NT2/D1 (cell line): ENCODE measurements at regions not wholly inside any gene's neighbourhood (a gene's known extent, or its start where the extent isn't known, plus 50 kb on each side); places are given as distances from the start of the nearest gene placed in this dataset.

ENCODE experiments used
- DNase-seq: peaks from one replicate; pipeline ENCODE4 v3.0.0-alpha.2; 2011; ENCODE audit warnings: low read depth, low spot score
- H3K27me3 ChIP-seq: 2 replicates; pipeline ENCODE4 v1.6.0; 2011; ENCODE audit warnings: mild to moderate bottlenecking; ENCODE audit not compliant: insufficient read length, insufficient read depth
- H3K36me3 ChIP-seq: 2 replicates; pipeline ENCODE4 v1.6.1; 2011; ENCODE audit warnings: mild to moderate bottlenecking, low read length, mixed read lengths; ENCODE audit not compliant: insufficient read depth, insufficient read length
- H3K4me1 ChIP-seq: 2 replicates; pipeline ENCODE4 v1.5.1; 2011; ENCODE audit not compliant: insufficient read depth, insufficient read length
- H3K4me3 ChIP-seq: 2 replicates; pipeline ENCODE4 v1.5.1; 2011; ENCODE audit warnings: low read depth; ENCODE audit not compliant: insufficient read length
- H3K9ac ChIP-seq: 2 replicates; pipeline ENCODE4 v1.6.0; 2011; ENCODE audit warnings: low read depth; ENCODE audit not compliant: insufficient read length
- H3K9me3 ChIP-seq: 2 replicates; pipeline ENCODE4 v1.5.1; 2011; ENCODE audit warnings: mild to moderate bottlenecking, low read length; ENCODE audit not compliant: insufficient read depth
- SUZ12 ChIP-seq: IDR thresholded peaks from 2 replicates; pipeline ENCODE4 v1.6.1; 2011; ENCODE audit not compliant: insufficient read length, insufficient read depth; ENCODE audit errors: extremely low read depth
- YY1 ChIP-seq: IDR thresholded peaks from 2 replicates; pipeline ENCODE4 v1.6.1; 2011; ENCODE audit not compliant: insufficient read length, insufficient read depth
- ZNF274 ChIP-seq: IDR thresholded peaks from 2 replicates; pipeline ENCODE4 v1.6.1; 2011; ENCODE audit warnings: mild to moderate bottlenecking, low read depth, low read length

DNA sequence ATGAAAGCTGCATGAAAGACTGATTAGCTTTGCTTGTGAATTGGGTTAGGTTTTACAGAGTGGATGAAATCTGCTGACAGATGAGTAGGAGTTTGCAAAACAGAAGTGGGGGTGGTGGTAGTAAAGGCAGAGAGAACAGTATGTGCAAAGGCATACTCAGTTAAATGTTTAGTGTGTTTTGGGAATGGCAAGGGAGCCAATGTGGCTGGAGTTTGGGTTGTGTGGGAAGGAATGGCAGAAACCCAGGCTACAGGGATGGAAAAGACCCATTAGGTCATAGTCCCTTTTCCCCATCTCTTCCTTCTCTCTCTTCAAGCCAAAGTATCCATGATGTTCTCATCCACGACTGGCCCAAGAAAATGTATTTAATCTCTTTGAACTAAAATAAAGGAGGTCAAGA lies 362.2 kb upstream of the LYPLAL1 start:
- Histone ChIP-seq H3K9me3 (no peaks in the 10 kb centered on the region), H3K4me1 (no peaks in the 10 kb centered on the region), H3K27me3 (no peaks in the 10 kb centered on the region), H3K9ac (no peak overlapping the region), H3K36me3 (no peaks in the 10 kb centered on the region), H3K4me3 (no peak overlapping the region)
- no peak for DNase-seq
- TF ChIP-seq SUZ12 (no peak), YY1 (no peak), ZNF274 (no peak)

DNA sequence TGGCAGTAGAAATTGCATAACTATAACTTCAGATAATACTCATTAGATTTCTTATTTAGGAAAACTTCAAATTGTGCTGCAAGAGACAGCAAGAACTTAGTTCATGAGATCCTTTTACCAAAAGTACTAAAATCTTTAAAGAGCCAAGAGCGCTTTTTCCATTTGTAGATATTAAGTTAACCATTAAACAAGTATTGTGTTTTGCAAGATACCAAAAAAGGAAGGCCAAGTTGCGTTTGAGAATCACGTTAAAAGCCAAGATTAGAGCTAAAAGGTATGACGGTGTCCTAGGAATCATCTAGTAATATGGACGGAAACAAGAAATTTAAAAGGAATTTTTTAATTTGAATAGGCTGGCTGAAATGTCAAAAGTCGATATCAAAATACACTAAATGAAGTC lies 361.3 kb upstream of the LYPLAL1 start:
- no peak overlapping the region for H3K4me3 ChIP-seq
- no peaks in the 10 kb centered on the region for H3K9me3 ChIP-seq
- H3K36me3 ChIP-seq: no peaks in the 10 kb centered on the region
- TF ChIP-seq SUZ12: no peak
- TF ChIP-seq YY1: no peak
- TF ChIP-seq ZNF274: no peak
- no peak overlapping the region for H3K9ac ChIP-seq
- no peaks in the 10 kb centered on the region for H3K27me3 ChIP-seq
- no peak for DNase-seq
- H3K4me1 ChIP-seq: no peaks in the 10 kb centered on the region

DNA sequence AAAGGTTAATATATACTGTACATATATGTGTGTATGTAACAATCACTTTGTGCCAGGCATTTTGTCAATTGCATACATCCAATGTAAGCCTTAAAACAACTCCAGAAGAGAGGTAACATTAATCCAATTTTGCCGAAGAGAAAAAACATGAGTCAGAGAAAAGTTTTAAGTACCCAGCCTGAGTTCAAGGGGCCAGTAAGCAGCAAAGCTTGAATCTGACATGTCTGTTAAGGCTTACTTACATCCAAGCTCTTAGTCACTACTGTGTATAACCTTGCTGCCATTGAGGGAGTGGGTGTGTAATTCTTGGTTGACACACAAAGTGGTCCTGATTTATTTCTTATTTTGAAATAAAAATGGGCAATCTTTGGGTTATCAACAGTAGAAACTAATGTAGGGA lies 360.4 kb upstream of the LYPLAL1 start:
- Histone ChIP-seq H3K4me3 (no peak overlapping the region), H3K9ac (no peak overlapping the region), H3K4me1 (no peaks in the 10 kb centered on the region), H3K9me3 (no peaks in the 10 kb centered on the region), H3K36me3 (no peaks in the 10 kb centered on the region), H3K27me3 (no peaks in the 10 kb centered on the region)
- DNase-seq: no peak
- TF ChIP-seq YY1: no peak
- no peak for TF ChIP-seq ZNF274
- TF ChIP-seq SUZ12: no peak

DNA sequence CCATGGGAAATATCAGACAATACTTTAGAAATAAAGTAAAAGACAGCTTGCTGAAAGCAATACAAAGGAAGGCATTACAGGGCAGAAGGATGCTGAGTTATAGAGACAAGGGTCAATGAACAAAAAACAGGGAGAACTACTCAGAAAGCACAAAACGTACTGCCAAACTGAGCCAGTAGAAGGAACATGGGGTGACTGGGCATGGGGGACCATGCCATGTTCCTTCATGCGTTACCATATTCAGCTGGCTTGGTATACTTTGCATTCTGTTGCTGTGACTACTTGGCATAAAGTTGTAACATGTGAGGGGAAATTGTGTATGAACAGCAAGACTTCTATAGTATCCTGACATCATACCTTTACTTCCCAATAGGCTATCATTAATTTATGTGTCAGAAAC lies 358.6 kb upstream of the LYPLAL1 start:
- H3K9ac ChIP-seq: no peak overlapping the region
- H3K4me3 ChIP-seq: no peak overlapping the region
- H3K9me3 ChIP-seq: no peaks in the 10 kb centered on the region
- no peaks in the 10 kb centered on the region for H3K27me3 ChIP-seq
- TF ChIP-seq ZNF274 (no peak), SUZ12 (no peak), YY1 (no peak)
- H3K4me1 ChIP-seq: no peaks in the 10 kb centered on the region
- DNase-seq: no peak
- H3K36me3 ChIP-seq: no peaks in the 10 kb centered on the region

DNA sequence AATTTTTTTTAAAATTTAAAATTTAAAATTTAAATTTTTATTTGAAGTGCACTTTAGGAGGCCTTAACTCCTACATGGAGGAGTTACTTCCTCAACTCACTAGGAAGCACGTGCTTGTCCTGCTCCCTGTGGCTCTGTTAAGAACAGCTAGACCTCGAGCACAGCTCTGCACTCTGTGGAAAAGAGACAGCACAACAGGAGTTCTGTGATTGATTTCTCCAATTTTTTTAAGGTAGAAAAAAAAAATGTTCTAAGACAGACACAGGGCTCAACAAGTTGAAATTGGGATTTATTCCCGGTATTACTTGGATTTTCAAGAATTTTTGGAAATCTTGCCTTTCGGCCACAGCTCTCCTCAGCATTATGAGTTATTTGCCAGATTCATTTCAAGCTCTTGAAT lies 356.6 kb upstream of the LYPLAL1 start:
- no peak overlapping the region for H3K4me3 ChIP-seq
- DNase-seq: no peak
- TF ChIP-seq ZNF274 (no peak), YY1 (no peak), SUZ12 (no peak)
- no peak overlapping the region for H3K9ac ChIP-seq
- H3K9me3 ChIP-seq: no peaks in the 10 kb centered on the region
- H3K27me3 ChIP-seq: no peaks in the 10 kb centered on the region
- H3K4me1 ChIP-seq: no peaks in the 10 kb centered on the region
- H3K36me3 ChIP-seq: no peaks in the 10 kb centered on the region

DNA sequence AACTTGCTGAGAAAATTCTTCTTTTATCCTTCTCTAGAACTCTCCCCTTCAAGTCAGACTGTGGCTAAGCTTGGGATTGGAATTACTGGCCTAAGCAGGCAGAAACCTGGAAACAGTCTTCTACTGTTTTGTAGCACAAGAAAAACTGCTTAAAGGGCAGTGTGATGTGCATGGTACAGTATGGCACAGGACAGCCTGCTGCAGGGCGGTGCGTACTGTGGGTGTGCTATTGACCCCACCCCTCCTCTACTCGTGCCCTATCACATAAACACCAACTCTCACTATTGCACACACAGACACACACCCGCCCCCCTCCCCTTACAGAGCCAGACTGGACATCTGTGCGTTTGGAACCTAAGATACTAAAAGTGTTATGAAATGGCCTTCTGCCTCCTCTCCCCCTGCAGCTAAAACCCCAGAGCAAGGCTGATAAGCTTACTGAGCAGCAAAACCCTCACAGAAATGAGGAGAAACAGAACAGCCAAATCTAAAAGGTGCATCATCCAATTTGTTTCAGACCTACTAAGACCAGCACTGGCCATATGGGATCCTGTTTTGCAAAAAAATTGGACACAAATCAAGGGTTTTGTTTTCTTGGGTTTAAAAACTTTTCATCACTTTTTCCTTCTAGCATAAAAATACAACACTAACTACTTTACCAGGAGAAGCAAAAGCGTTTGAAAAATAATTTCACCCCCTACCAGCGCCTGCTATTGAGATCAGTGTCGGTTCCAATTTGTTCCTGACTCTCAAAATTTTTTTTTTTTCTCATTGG lies 355.8 kb upstream of the LYPLAL1 start:
- no peak overlapping the region for H3K4me3 ChIP-seq
- TF ChIP-seq SUZ12 (no peak), YY1 (no peak), ZNF274 (no peak)
- no peak for DNase-seq
- H3K4me1 ChIP-seq: no peaks in the 10 kb centered on the region
- no peak overlapping the region for H3K9ac ChIP-seq
- H3K36me3 ChIP-seq: no peaks in the 10 kb centered on the region
- no peaks in the 10 kb centered on the region for H3K9me3 ChIP-seq
- no peaks in the 10 kb centered on the region for H3K27me3 ChIP-seq

DNA sequence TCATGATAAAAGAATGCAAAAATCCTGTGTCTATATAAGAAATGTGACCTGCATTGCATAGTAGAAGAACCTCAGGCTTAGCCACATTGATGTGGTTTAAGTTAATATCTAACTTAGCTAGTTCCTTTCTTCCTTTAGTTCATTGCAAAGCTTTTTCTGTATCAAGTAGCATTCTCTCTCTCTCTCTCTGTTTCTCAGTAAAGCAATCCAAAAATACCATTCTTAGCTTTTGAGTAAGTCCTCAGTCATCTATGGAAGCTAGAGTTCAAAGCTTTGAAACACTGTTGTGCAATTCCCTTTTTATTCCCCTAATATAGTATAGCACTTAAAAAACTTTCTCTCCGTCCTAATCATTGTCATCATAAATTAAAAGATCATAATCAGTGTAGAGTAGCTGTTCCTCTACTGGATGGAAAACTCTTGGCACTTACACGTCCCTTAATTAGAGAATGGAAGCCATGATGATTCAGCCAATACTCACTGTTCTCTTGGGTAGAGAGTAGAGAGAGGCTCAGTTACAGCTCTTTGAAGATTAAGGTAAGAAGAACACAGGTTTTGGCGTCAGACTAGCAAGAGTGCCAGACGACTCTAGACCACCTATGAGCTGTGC lies 350.3 kb upstream of the LYPLAL1 start:
- H3K4me1 ChIP-seq: no peaks in the 10 kb centered on the region
- no peak overlapping the region for H3K4me3 ChIP-seq
- no peaks in the 10 kb centered on the region for H3K27me3 ChIP-seq
- H3K36me3 ChIP-seq: no peaks in the 10 kb centered on the region
- H3K9me3 ChIP-seq: no peaks in the 10 kb centered on the region
- TF ChIP-seq ZNF274 (no peak), SUZ12 (no peak), YY1 (no peak)
- no peak overlapping the region for H3K9ac ChIP-seq
- no peak for DNase-seq
